ENCODE measurements at regions not wholly inside any gene's neighbourhood (a gene's known extent, or its start where the extent isn't known, plus 50 kb on each side); places are given as distances from the start of the nearest gene placed in this dataset.

GRCh38 chr4:104382961-104383360 is 111.7 kb downstream of the CXXC4 start:
- no peaks in the 10 kb centered on the region for H4K20me1 ChIP-seq (ENCODE audit: control insufficient read depth, extremely low read depth, insufficient read depth, low read length)
- no peaks in the 10 kb centered on the region for H3K79me2 ChIP-seq (ENCODE audit: control insufficient read depth, insufficient read depth, low read length)
- H3K4me3 ChIP-seq (ENCODE audit: control insufficient read depth in 2 of 3, extremely low read depth in 1 of 3, insufficient read depth in 2 of 3, low read depth in 1 of 3, low read length in 3 of 3), result no peak overlapping the region
- H3K4me1 ChIP-seq (ENCODE audit: control insufficient read depth, extremely low read depth, insufficient read depth, low read length), result no peaks in the 10 kb centered on the region
- DNase-seq (ENCODE audit: low read depth, low spot score), result no peak
- no peak for TF ChIP-seq CTCF (optimal IDR thresholded peaks at IDR 0.05 in 1 of 3, IDR thresholded peaks at IDR 0.05 in 1 of 3, conservative IDR thresholded peaks at IDR 0.05 in 1 of 3; ENCODE audit: extremely low read depth in 1 of 3, insufficient read depth in 2 of 3, low read length in 3 of 3)
- no peak for TF ChIP-seq EZH2 (IDR thresholded peaks at IDR 0.05; ENCODE audit: low read length)
- FAIRE-seq, result no peak
- no peaks in the 10 kb centered on the region for H3K27me3 ChIP-seq (ENCODE audit: control insufficient read depth, extremely low read depth, insufficient read depth, low read length)
- H3K4me2 ChIP-seq (ENCODE audit: control insufficient read depth, extremely low read depth, insufficient read depth, low read depth, low read length), result no peak overlapping the region
- no peaks in the 10 kb centered on the region for H3K9me3 ChIP-seq (ENCODE audit: control insufficient read depth, low read depth, low read length)
- H3K9ac ChIP-seq (ENCODE audit: control insufficient read depth, extremely low read depth, insufficient read depth, low read length), result no peak overlapping the region
- H2AFZ ChIP-seq (ENCODE audit: control insufficient read depth, low read length), result no peak overlapping the region
- H3K27ac ChIP-seq (ENCODE audit: control insufficient read depth, insufficient read depth, low read length), result no peak overlapping the region
- dilution Hi-C loops (cut with MboI; ENCODE audit: extremely low pct_ligation_motif_present, low sequenced_read_pairs), result no loop called here
- H3K36me3 ChIP-seq (ENCODE audit: control insufficient read depth in 2 of 2, extremely low read depth in 1 of 2, insufficient read depth in 2 of 2, low read length in 2 of 2), result no peaks in the 10 kb centered on the region
- H3K9me1 ChIP-seq (ENCODE audit: control insufficient read depth, extremely low read depth, insufficient read depth, low read length), result no peaks in the 10 kb centered on the region

- H3K9me1 ChIP-seq (ENCODE audit: control insufficient read depth, extremely low read depth, insufficient read depth, low read length), result no peaks in the 10 kb centered on the region
- no peaks in the 10 kb centered on the region for H3K79me2 ChIP-seq (ENCODE audit: control insufficient read depth, insufficient read depth, low read length)
- H3K9ac ChIP-seq (ENCODE audit: control insufficient read depth, extremely low read depth, insufficient read depth, low read length), result no peak overlapping the region
- no peaks in the 10 kb centered on the region for H3K36me3 ChIP-seq (ENCODE audit: control insufficient read depth in 2 of 2, extremely low read depth in 1 of 2, insufficient read depth in 2 of 2, low read length in 2 of 2)
- no peak overlapping the region for H2AFZ ChIP-seq (ENCODE audit: control insufficient read depth, low read length)
- no peaks in the 10 kb centered on the region for H4K20me1 ChIP-seq (ENCODE audit: control insufficient read depth, extremely low read depth, insufficient read depth, low read length)
- no peaks in the 10 kb centered on the region for H3K9me3 ChIP-seq (ENCODE audit: control insufficient read depth, low read depth, low read length)
- no peak for FAIRE-seq
- dilution Hi-C loops (cut with MboI; ENCODE audit: extremely low pct_ligation_motif_present, low sequenced_read_pairs), result no loop called here
- H3K4me1 ChIP-seq (ENCODE audit: control insufficient read depth, extremely low read depth, insufficient read depth, low read length), result no peaks in the 10 kb centered on the region
- no peak overlapping the region for H3K4me2 ChIP-seq (ENCODE audit: control insufficient read depth, extremely low read depth, insufficient read depth, low read depth, low read length)
- no peaks in the 10 kb centered on the region for H3K27me3 ChIP-seq (ENCODE audit: control insufficient read depth, extremely low read depth, insufficient read depth, low read length)
- no peak for DNase-seq (ENCODE audit: low read depth, low spot score)
- TF ChIP-seq EZH2 (IDR thresholded peaks at IDR 0.05; ENCODE audit: low read length), result no peak
- H3K27ac ChIP-seq (ENCODE audit: control insufficient read depth, insufficient read depth, low read length), result no peak overlapping the region
- no peak overlapping the region for H3K4me3 ChIP-seq (ENCODE audit: control insufficient read depth in 2 of 3, extremely low read depth in 1 of 3, insufficient read depth in 2 of 3, low read depth in 1 of 3, low read length in 3 of 3)
Observed at GRCh38 chr4:104381729-104382128, 113.0 kb downstream of the CXXC4 start.

- TF ChIP-seq CTCF (optimal IDR thresholded peaks at IDR 0.05 in 1 of 3, IDR thresholded peaks at IDR 0.05 in 1 of 3, conservative IDR thresholded peaks at IDR 0.05 in 1 of 3; ENCODE audit: extremely low read depth in 1 of 3, insufficient read depth in 2 of 3, low read length in 3 of 3), result no peak
- TF ChIP-seq EZH2 (IDR thresholded peaks at IDR 0.05; ENCODE audit: low read length), result no peak
- H3K36me3 ChIP-seq (ENCODE audit: control insufficient read depth in 2 of 2, extremely low read depth in 1 of 2, insufficient read depth in 2 of 2, low read length in 2 of 2), result no peaks in the 10 kb centered on the region
- no peak overlapping the region for H2AFZ ChIP-seq (ENCODE audit: control insufficient read depth, low read length)
- H3K4me2 ChIP-seq (ENCODE audit: control insufficient read depth, extremely low read depth, insufficient read depth, low read depth, low read length), result no peak overlapping the region
- H3K9me1 ChIP-seq (ENCODE audit: control insufficient read depth, extremely low read depth, insufficient read depth, low read length), result no peaks in the 10 kb centered on the region
- dilution Hi-C loops (cut with MboI; ENCODE audit: extremely low pct_ligation_motif_present, low sequenced_read_pairs), result no loop called here
- DNase-seq (ENCODE audit: low read depth, low spot score) (no peak), FAIRE-seq (no peak)
- no peaks in the 10 kb centered on the region for H3K27me3 ChIP-seq (ENCODE audit: control insufficient read depth, extremely low read depth, insufficient read depth, low read length)
- H4K20me1 ChIP-seq (ENCODE audit: control insufficient read depth, extremely low read depth, insufficient read depth, low read length), result no peaks in the 10 kb centered on the region
- H3K79me2 ChIP-seq (ENCODE audit: control insufficient read depth, insufficient read depth, low read length), result no peaks in the 10 kb centered on the region
- H3K9ac ChIP-seq (ENCODE audit: control insufficient read depth, extremely low read depth, insufficient read depth, low read length), result no peak overlapping the region
- no peaks in the 10 kb centered on the region for H3K4me1 ChIP-seq (ENCODE audit: control insufficient read depth, extremely low read depth, insufficient read depth, low read length)
- H3K9me3 ChIP-seq (ENCODE audit: control insufficient read depth, low read depth, low read length), result no peaks in the 10 kb centered on the region
- no peak overlapping the region for H3K27ac ChIP-seq (ENCODE audit: control insufficient read depth, insufficient read depth, low read length)
- H3K4me3 ChIP-seq (ENCODE audit: control insufficient read depth in 2 of 3, extremely low read depth in 1 of 3, insufficient read depth in 2 of 3, low read depth in 1 of 3, low read length in 3 of 3), result no peak overlapping the region
Observed at GRCh38 chr4:104365618-104366017, 129.1 kb downstream of the CXXC4 start.
